WTC11 (cell line): ENCODE measurements at regions not wholly inside any gene's neighbourhood (a gene's known extent, or its start where the extent isn't known, plus 50 kb on each side); places are given as distances from the start of the nearest gene placed in this dataset.

Experiments
- ATAC-seq: fragments of 200-7000 bp; cut with Tn5 transposase; 2 replicates; pipeline ENCODE4 v1.10.0; 2021; ENCODE audit warnings: mild to moderate bottlenecking, moderate library complexity
- CTCF ChIA-PET: fragments of 300-600 bp; sonication (Branson Sonifier 250); formaldehyde crosslinking; loops from one replicate; lab custom pipeline; 2021; ENCODE audit warnings: antibody characterized with exemption; lab: Charles Lee
- POLR2A ChIA-PET: fragments of 350-600 bp; sonication (Branson Sonifier 250); formaldehyde crosslinking; loops from one replicate; lab custom pipeline; 2021; ENCODE audit warnings: antibody characterized with exemption; lab: Charles Lee
- DNase-seq: peaks from one replicate; pipeline ENCODE4 v3.0.0; 2021; ENCODE audit warnings: low spot score
- H3K27ac Mint-ChIP-seq: 2 replicates; pipeline ENCODE4 v1.8.0; 2021; ENCODE audit warnings: mixed read lengths
- H3K27me3 Mint-ChIP-seq: 2 replicates; pipeline ENCODE4 v1.8.0; 2021; ENCODE audit warnings: low read depth, mild to moderate bottlenecking, moderate library complexity, mixed read lengths
- H3K36me3 Mint-ChIP-seq: 2 replicates; pipeline ENCODE4 v1.8.0; 2021; ENCODE audit warnings: mixed read lengths
- H3K4me1 Mint-ChIP-seq: 2 replicates; pipeline ENCODE4 v1.8.0; 2022; ENCODE audit warnings: mixed read lengths
- H3K4me3 Mint-ChIP-seq: 2 replicates; pipeline ENCODE4 v1.8.0; 2021; ENCODE audit warnings: mild to moderate bottlenecking, moderate library complexity, mixed read lengths
- H3K9me3 Mint-ChIP-seq: 2 replicates; pipeline ENCODE4 v1.8.0; 2021; ENCODE audit warnings: mixed read lengths
- ARID4B ChIP-seq: sonication (generic); formaldehyde crosslinking; IDR thresholded peaks from 2 replicates; pipeline ENCODE4 v1.8.0; 2023; ENCODE audit warnings: missing genetic modification reagents, mild to moderate bottlenecking, borderline replicate concordance
- ATF1 ChIP-seq: sonication (generic); formaldehyde crosslinking; IDR thresholded peaks from 2 replicates; pipeline ENCODE4 v1.8.1; 2023; ENCODE audit warnings: mild to moderate bottlenecking, moderate library complexity, missing genetic modification reagents
- ATF2 ChIP-seq: sonication (generic); formaldehyde crosslinking; IDR thresholded peaks from 2 replicates; pipeline ENCODE4 v1.8.1; 2022; ENCODE audit warnings: low read depth, missing genetic modification reagents, borderline replicate concordance
- ATF3 ChIP-seq: sonication (generic); formaldehyde crosslinking; conservative IDR thresholded peaks from 2 replicates; pipeline ENCODE4 v1.8.1; 2022; ENCODE audit warnings: mild to moderate bottlenecking, missing genetic modification reagents
- ATF6 ChIP-seq: sonication (generic); formaldehyde crosslinking; IDR thresholded peaks from 2 replicates; pipeline ENCODE4 v1.8.1; 2023; ENCODE audit warnings: mild to moderate bottlenecking, missing genetic modification reagents
- ELF4 ChIP-seq: sonication (generic); formaldehyde crosslinking; IDR thresholded peaks from 2 replicates; pipeline ENCODE4 v1.8.1; 2022; ENCODE audit warnings: low read depth, mild to moderate bottlenecking, moderate library complexity, missing genetic modification reagents
- ESRRA ChIP-seq: sonication (generic); formaldehyde crosslinking; IDR thresholded peaks from 2 replicates; pipeline ENCODE4 v1.8.1; 2022; ENCODE audit warnings: mild to moderate bottlenecking, missing genetic modification reagents, borderline replicate concordance
- FOXK1 ChIP-seq: sonication (generic); formaldehyde crosslinking; IDR thresholded peaks from 2 replicates; pipeline ENCODE4 v1.8.0; 2022; ENCODE audit warnings: mild to moderate bottlenecking, moderate library complexity, missing genetic modification reagents
- FOXP1 ChIP-seq: sonication (generic); formaldehyde crosslinking; IDR thresholded peaks from 2 replicates; pipeline ENCODE4 v1.8.0; 2022; ENCODE audit warnings: missing genetic modification reagents, mild to moderate bottlenecking, moderate library complexity, borderline replicate concordance
- GTF2I ChIP-seq: fragments of 250-450 bp; sonication (Bioruptor Pico); conservative IDR thresholded peaks from 2 replicates; pipeline ENCODE4 v1.4.0; 2021; ENCODE audit warnings: mild to moderate bottlenecking
- JUN ChIP-seq: sonication (generic); formaldehyde crosslinking; IDR thresholded peaks from 2 replicates; pipeline ENCODE4 v1.8.0; 2023; ENCODE audit warnings: mild to moderate bottlenecking, missing genetic modification reagents
- NR1H2 ChIP-seq: sonication (generic); formaldehyde crosslinking; IDR thresholded peaks from 2 replicates; pipeline ENCODE4 v1.9.0; 2021; ENCODE audit warnings: mild to moderate bottlenecking, moderate library complexity, missing genetic modification reagents
- NR3C1 ChIP-seq: sonication (generic); formaldehyde crosslinking; conservative IDR thresholded peaks from 2 replicates; pipeline ENCODE4 v1.8.1; 2023; ENCODE audit warnings: low read depth, mild to moderate bottlenecking, missing genetic modification reagents
- SOX15 ChIP-seq: fragments of 250-450 bp; sonication (Bioruptor Pico); IDR thresholded peaks from 2 replicates; pipeline ENCODE4 v1.9.0; 2021; ENCODE audit warnings: mild to moderate bottlenecking
- TEAD1 ChIP-seq: sonication (generic); formaldehyde crosslinking; IDR thresholded peaks from 2 replicates; pipeline ENCODE4 v1.8.0; 2022; ENCODE audit warnings: mild to moderate bottlenecking, missing genetic modification reagents
- TEAD4 ChIP-seq: sonication (generic); formaldehyde crosslinking; IDR thresholded peaks from 2 replicates; pipeline ENCODE4 v1.8.0; 2022; ENCODE audit warnings: mild to moderate bottlenecking, missing genetic modification reagents
- ZBTB21 ChIP-seq: sonication (generic); formaldehyde crosslinking; IDR thresholded peaks from 2 replicates; pipeline ENCODE4 v1.8.1; 2023; ENCODE audit warnings: mild to moderate bottlenecking, missing genetic modification reagents, borderline replicate concordance
- ZMAT4 ChIP-seq: fragments of 250-450 bp; sonication (Bioruptor Pico); IDR thresholded peaks from 2 replicates; pipeline ENCODE4 v1.9.0; 2021; ENCODE audit warnings: mild to moderate bottlenecking
- ZNF121 ChIP-seq: sonication (generic); formaldehyde crosslinking; IDR thresholded peaks from 2 replicates; pipeline ENCODE4 v1.8.0; 2023; ENCODE audit warnings: missing genetic modification reagents
- ZNF219 ChIP-seq: sonication (generic); formaldehyde crosslinking; IDR thresholded peaks from 2 replicates; pipeline ENCODE4 v1.8.0; 2023; ENCODE audit warnings: missing genetic modification reagents, mild to moderate bottlenecking, borderline replicate concordance
- ZNF396 ChIP-seq: fragments of 250-450 bp; sonication (Bioruptor Pico); IDR thresholded peaks from 2 replicates; pipeline ENCODE4 v1.8.0; 2021; ENCODE audit warnings: mild to moderate bottlenecking, moderate library complexity, borderline replicate concordance
- ZNF532 ChIP-seq: fragments of 250-450 bp; sonication (Bioruptor Pico); IDR thresholded peaks from 2 replicates; pipeline ENCODE4 v1.9.0; 2021; ENCODE audit warnings: mild to moderate bottlenecking, borderline replicate concordance
- ZNF671 ChIP-seq: fragments of 250-450 bp; sonication (Bioruptor Pico); IDR thresholded peaks from 2 replicates; pipeline ENCODE4 v1.8.0; 2021; ENCODE audit warnings: mild to moderate bottlenecking

- TF ChIP-seq ARID4B (peak; percentile 87), ESRRA (peak; percentile 87; the same call in 1 of the 2 replicates), NR1H2 (CRISPR knock-in tag) (no peak), ATF2 (CRISPR knock-in tag) (no peak), SOX15 (CRISPR knock-in tag) (no peak), FOXP1 (CRISPR knock-in tag) (peak; percentile 97), ELF4 (no peak), TEAD1 (CRISPR knock-in tag) (peak; percentile 94), FOXK1 (peak; percentile 87), ATF3 (CRISPR knock-in tag) (no peak), ZNF532 (no peak), JUN (CRISPR knock-in tag) (no peak), ZBTB21 (peak; percentile 94)
These were observed 73.9 kb downstream of the CXCL12 start (continued) for GRCh38 chr10:44310762-44311562.

GRCh38 chr10:44309939-44310761 is 74.7 kb downstream of the CXCL12 start:
- Mint-ChIP-seq H3K4me1 (peaks cover 17% of the 10 kb centered on the region), H3K9me3 (peaks cover under 1% of the 10 kb centered on the region; the same call in 1 of the 2 replicates), H3K4me3 (peak overlapping the region; percentile 41), H3K27ac (no peak overlapping the region), H3K36me3 (no peaks in the 10 kb centered on the region), H3K27me3 (peaks cover 32% of the 10 kb centered on the region)
- DNase-seq (no peak), ATAC-seq (no peak)
- POLR2A ChIA-PET = interaction anchor here (0.6 kb wide), 1 partner anchor 929 kb away, joined by 5 read pairs; no protein-coding TSS in a partner anchor
- CTCF ChIA-PET = interaction anchor here (0.6 to 2.4 kb wide), 14 partner anchors 9 to 626 kb away, joined by 3 to 19 read pairs (median 4); no protein-coding TSS in a partner anchor
- no peak for TF ChIP-seq ZMAT4
- TF ChIP-seq ZNF219 (CRISPR knock-in tag) = no peak
- no peak for TF ChIP-seq GTF2I
- TF ChIP-seq NR3C1 = no peak
- TF ChIP-seq TEAD4 (CRISPR knock-in tag) = no peak
- no peak for TF ChIP-seq ATF6 (CRISPR knock-in tag)
- no peak for TF ChIP-seq ATF1 (CRISPR knock-in tag)
- TF ChIP-seq ZNF671 = no peak
- TF ChIP-seq ZNF396 (CRISPR knock-in tag) = no peak
- TF ChIP-seq ZNF121 (CRISPR knock-in tag) = no peak
- TF ChIP-seq SOX15 (CRISPR knock-in tag) = no peak
